HepG2 (cell line): ENCODE measurements at regions not wholly inside any gene's neighbourhood (a gene's known extent, or its start where the extent isn't known, plus 50 kb on each side); places are given as distances from the start of the nearest gene placed in this dataset.

Experiments used
- ATAC-seq: fragments of 200-7000 bp; cut with Tn5 transposase; 3 replicates; pipeline ENCODE4 v1.9.1; 2020; ENCODE audit warnings: mild to moderate bottlenecking, moderate library complexity
- BruUV-seq: library from RNA; stranded (reverse); fragments of 400-500 nt; replicated peaks from 2 replicates; lab custom pipeline; 2021; lab: Mats Ljungman, UMichigan
- CTCF ChIA-PET: fragments of 300-600 bp; formaldehyde crosslinking; extraction: SDS; loops from one replicate; lab custom pipeline; 2021; ENCODE audit warnings: low total read pairs, inconsistent platforms, low intra/inter-chr PET ratio; lab: Yijun Ruan, JAX
- POLR2A ChIA-PET: fragments of 350-600 bp; sonication (Branson Sonifier 250); formaldehyde crosslinking; loops from one replicate; lab custom pipeline; 2020; ENCODE audit warnings: antibody characterized with exemption, inconsistent platforms; lab: Yijun Ruan, JAX
- DNase-seq: peaks from one replicate; pipeline ENCODE4 v3.0.0-alpha.2; 2015; ENCODE audit warnings: low spot score
- FAIRE-seq: peaks from 3 replicates; lab custom pipeline; 2011; peaks lifted over from hg19 to GRCh38; lab: Jason Lieb, UNC
- H2AFZ ChIP-seq: one replicate; pipeline ENCODE4 v1.6.1; 2011; ENCODE audit warnings: low read length, inconsistent platforms
- H3K27ac ChIP-seq: fragments of 300-600 bp; 3 replicates; pipeline ENCODE4 v1.8.0; 2011; ENCODE audit warnings: mixed run types, mild to moderate bottlenecking, mixed read lengths, low read length, inconsistent platforms; ENCODE audit not compliant: insufficient read depth; ENCODE audit errors: extremely low read length
- H3K27me3 ChIP-seq, 2 experiments: fragments of 200-600 bp in 1 of 2; 2 replicates in 1 of 2; 3 replicates in 1 of 2; pipeline versions ENCODE4 v1.6.0 to v1.8.0; 2011; ENCODE audit warnings: low read length in 2 of 2, mild to moderate bottlenecking in 2 of 2, moderate library complexity in 2 of 2, inconsistent platforms in 1 of 2; ENCODE audit not compliant: insufficient read depth in 2 of 2, control insufficient read depth in 1 of 2
- H3K36me3 ChIP-seq, 2 experiments: fragments of 200-600 bp in 1 of 2; replicated peaks in 1 of 2; 2 replicates in 1 of 2; 3 replicates in 1 of 2; pipeline versions ENCODE4 v1.5.1 to v1.8.0; 2011; ENCODE audit warnings: low read length in 2 of 2, inconsistent platforms in 1 of 2; ENCODE audit not compliant: insufficient read depth in 2 of 2, control insufficient read depth in 1 of 2
- H3K4me1 ChIP-seq: 2 replicates; pipeline ENCODE4 v1.5.1; 2012; ENCODE audit warnings: low read length, inconsistent platforms; ENCODE audit not compliant: insufficient read depth
- H3K4me2 ChIP-seq: 2 replicates; pipeline ENCODE4 v1.6.0; 2011; ENCODE audit warnings: low read depth, low read length, inconsistent platforms
- H3K4me3 ChIP-seq, 3 experiments: fragments of 200-600 bp in 1 of 3; sonication (generic), shearing (Covaris generic) in 1 of 3; replicated peaks in 1 of 3; 2 replicates each; pipeline ENCODE4 v1.5.1; 2011 to 2016; ENCODE audit warnings: low read length in 3 of 3, inconsistent platforms in 2 of 3, low read depth in 2 of 3, mild to moderate bottlenecking in 2 of 3, control low read depth in 1 of 3, mixed read lengths in 1 of 3; ENCODE audit not compliant: insufficient read depth in 1 of 3
- H3K79me2 ChIP-seq: one replicate; pipeline ENCODE4 v1.6.1; 2011; ENCODE audit warnings: low read length, inconsistent platforms; ENCODE audit not compliant: insufficient read depth
- H3K9ac ChIP-seq: 2 replicates; pipeline ENCODE4 v1.6.0; 2011; ENCODE audit warnings: mild to moderate bottlenecking, low read depth, low read length, inconsistent platforms; ENCODE audit not compliant: insufficient read depth
- H3K9me3 ChIP-seq: 2 replicates; pipeline ENCODE4 v1.5.1; 2012; ENCODE audit warnings: mild to moderate bottlenecking, low read length
- H4K20me1 ChIP-seq: 2 replicates; pipeline ENCODE4 v1.6.0; 2011; ENCODE audit warnings: inconsistent platforms, mild to moderate bottlenecking, low read length, moderate library complexity; ENCODE audit not compliant: insufficient read depth
- BCL6 ChIP-seq: IDR thresholded peaks from 2 replicates; pipeline ENCODE4 v1.6.1; 2016; ENCODE audit warnings: missing genetic modification reagents, missing compliant biosample characterization
- NR2F6 ChIP-seq, 2 experiments: IDR thresholded peaks; 2 replicates each; pipeline ENCODE4 v1.6.1; 2016; ENCODE audit warnings: antibody characterized with exemption in 1 of 2, mild to moderate bottlenecking in 1 of 2
- WGBS: methylation state at CpG from one replicate; pipeline ENCODE4 v1.1.6; 2017; ENCODE audit warnings: low lambda C conversion rate; 5-methylcytosine and 5-hydroxymethylcytosine counted together
- in situ Hi-C: cut with HindIII; loops from 2 replicates; pipeline ENCODE4 v1.10.0; 2017; ENCODE audit warnings: low pct_unique_long_range_greater_than_20kb; ENCODE audit not compliant: extremely low pct_ligation_motif_present
- intact Hi-C: fragments of 100-400 bp; cut with micrococcal nuclease; formaldehyde crosslinking; loops from one replicate; pipeline ENCODE4 v1.10.0; 2022; ENCODE audit not compliant: unreplicated experiment

DNA sequence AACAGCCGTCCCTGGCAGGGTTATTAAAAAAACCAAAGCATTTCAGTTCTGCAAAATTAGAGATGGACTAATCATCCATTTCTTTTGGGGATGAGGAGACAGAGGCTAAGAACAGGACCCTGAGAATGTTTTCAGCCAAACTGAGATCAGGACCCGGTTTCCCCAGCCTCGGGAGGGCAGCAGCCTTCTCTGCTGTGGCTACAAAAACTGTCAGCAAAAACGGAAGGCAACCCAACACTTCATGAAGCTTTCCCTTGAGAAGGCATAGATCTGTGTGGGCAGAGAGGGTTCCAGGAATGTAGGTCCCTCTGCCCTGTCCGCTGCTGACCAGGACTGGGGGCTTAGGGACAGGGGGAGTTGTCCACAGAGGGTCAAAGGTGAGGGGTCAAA lies 313.5 kb downstream of the TCERG1L start:
- in situ Hi-C loops, result no loop called here
- ChIA-PET POLR2A (no interaction called here), CTCF (no interaction called here)
- H3K27ac ChIP-seq, result no peak overlapping the region
- peaks cover 4 to 24% of the 10 kb centered on the region in 2 experiments; a peak in 3 of 5 replicates for H3K27me3 ChIP-seq
- H3K36me3 ChIP-seq, result no peaks in the 10 kb centered on the region
- no TSS peak for BruUV-seq
- H3K79me2 ChIP-seq, result no peaks in the 10 kb centered on the region
- intact Hi-C loops, result no loop called here
- H3K4me2 ChIP-seq, result no peak overlapping the region
- H3K4me1 ChIP-seq, result no peaks in the 10 kb centered on the region
- DNase-seq (no peak), FAIRE-seq (no peak), ATAC-seq (no peak)
- TF ChIP-seq NR2F6 (IDR thresholded peaks at IDR 0.05) (no peak), NR2F6 (CRISPR knock-in tag; IDR thresholded peaks at IDR 0.05) (no peak)
- no peak overlapping the region for H2AFZ ChIP-seq
- H4K20me1 ChIP-seq, result 0 out of 2 replicates have a peak, but pooled peaks cover 2% of the 10 kb centered on the region
- H3K9ac ChIP-seq, result no peak overlapping the region
- no peak overlapping the region for H3K4me3 ChIP-seq
- H3K9me3 ChIP-seq, result no peaks in the 10 kb centered on the region
- WGBS, result 2% methylated on average over 5 of the region's 5 CpGs

DNA sequence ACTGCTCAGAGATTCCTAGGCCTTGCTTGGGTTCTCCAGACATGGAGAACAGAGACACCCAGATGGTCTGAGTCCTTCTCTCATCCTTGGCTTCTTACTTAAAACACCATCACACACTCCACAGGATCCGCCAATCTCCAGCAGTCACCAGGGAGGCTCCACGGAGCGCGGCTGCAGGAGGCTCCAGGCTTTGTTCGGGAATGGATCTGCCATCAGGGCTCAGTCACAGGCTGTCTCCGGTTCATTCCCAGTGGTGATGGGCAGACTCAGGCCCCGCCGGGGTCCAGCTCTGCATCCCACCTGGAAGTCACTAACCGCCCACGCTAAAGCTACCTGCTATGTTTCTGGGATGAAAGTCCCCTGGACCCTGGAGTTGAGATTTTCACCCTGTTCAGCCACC lies 312.9 kb downstream of the TCERG1L start:
- Histone ChIP-seq H3K36me3 (no peaks in the 10 kb centered on the region), H2AFZ (no peak overlapping the region), H3K27ac (no peak overlapping the region), H4K20me1 (0 out of 2 replicates have a peak, but pooled peaks cover 2% of the 10 kb centered on the region), H3K4me2 (no peak overlapping the region), H3K79me2 (no peaks in the 10 kb centered on the region), H3K9me3 (no peaks in the 10 kb centered on the region), H3K27me3 (peaks cover 1 to 24% of the 10 kb centered on the region in 2 experiments; a peak in 2 of 5 replicates), H3K9ac (no peak overlapping the region), H3K4me3 (no peak overlapping the region), H3K4me1 (no peaks in the 10 kb centered on the region)
- BruUV-seq, result no TSS peak
- intact Hi-C loops (no loop called here), in situ Hi-C loops (no loop called here)
- ChIA-PET CTCF (no interaction called here), POLR2A (no interaction called here)
- ATAC-seq (no peak), DNase-seq (no peak), FAIRE-seq (no peak)
- WGBS, result 20% methylated on average over 2 of the region's 10 CpGs
- no peak for TF ChIP-seq BCL6 (CRISPR knock-in tag)
